KOPT-K1 (cell line): ENCODE measurements at regions not wholly inside any gene's neighbourhood (a gene's known extent, or its start where the extent isn't known, plus 50 kb on each side); places are given as distances from the start of the nearest gene placed in this dataset.

Source experiments
- H3K27ac ChIP-seq: fragments of 200-600 bp; sonication (generic); 2 replicates; pipeline ENCODE4 v1.5.1; 2016; ENCODE audit warnings: antibody characterized with exemption, mild to moderate bottlenecking, low read depth, low read length; ENCODE audit not compliant: poor library complexity, severe bottlenecking
- H3K36me3 ChIP-seq: fragments of 200-600 bp; sonication (generic); 2 replicates; pipeline ENCODE4 v1.5.1; 2017; ENCODE audit warnings: antibody characterized with exemption, mild to moderate bottlenecking, low read length, moderate library complexity; ENCODE audit not compliant: insufficient read depth
- H3K9me3 ChIP-seq: fragments of 200-600 bp; sonication (generic); 2 replicates; pipeline ENCODE4 v1.5.1; 2017; ENCODE audit warnings: antibody characterized with exemption, low read length, mild to moderate bottlenecking; ENCODE audit not compliant: insufficient read depth, poor library complexity, severe bottlenecking

DNA sequence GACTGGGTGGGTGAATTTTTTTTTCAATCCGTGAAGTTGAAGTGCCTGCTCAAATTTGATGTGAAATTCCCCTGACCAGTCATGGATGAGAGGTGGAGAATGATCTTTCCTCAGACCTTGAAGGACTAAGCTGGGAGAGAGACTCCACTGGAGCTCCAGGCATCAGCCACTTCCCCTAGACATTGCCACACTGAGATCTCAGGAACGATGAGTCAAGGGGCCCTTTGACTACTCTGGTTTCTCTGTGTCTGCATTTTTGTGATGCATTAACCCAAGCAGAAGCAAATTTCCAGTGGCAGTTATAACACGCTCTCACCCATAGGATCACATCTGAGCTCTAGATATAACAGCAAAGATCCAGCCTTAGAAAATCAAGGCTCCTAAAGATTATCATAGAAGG, 171.2 kb upstream of the KIF2A start:
- Histone ChIP-seq H3K36me3 (no peaks in the 10 kb centered on the region), H3K27ac (no peak overlapping the region), H3K9me3 (no peaks in the 10 kb centered on the region)

DNA sequence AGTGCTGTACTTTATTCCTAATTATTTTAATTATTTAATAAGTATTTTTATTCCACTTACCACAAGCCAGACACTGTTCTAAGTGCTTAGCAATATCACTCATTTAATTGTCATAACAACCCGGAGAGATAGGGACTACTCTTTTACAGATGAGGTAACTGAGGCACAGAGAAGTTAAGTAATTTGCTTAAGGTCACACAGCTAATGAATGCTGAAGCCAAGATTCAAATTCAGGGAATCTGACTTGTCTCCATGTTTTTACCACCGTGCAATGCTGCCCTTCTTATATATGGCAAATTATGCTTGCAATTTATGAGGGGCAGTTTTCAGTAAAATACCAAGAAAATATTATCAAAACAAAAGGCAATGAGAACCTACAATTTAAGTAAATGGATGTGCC, 168.4 kb upstream of the KIF2A start:
- Histone ChIP-seq H3K27ac (no peak overlapping the region), H3K36me3 (no peaks in the 10 kb centered on the region)

DNA sequence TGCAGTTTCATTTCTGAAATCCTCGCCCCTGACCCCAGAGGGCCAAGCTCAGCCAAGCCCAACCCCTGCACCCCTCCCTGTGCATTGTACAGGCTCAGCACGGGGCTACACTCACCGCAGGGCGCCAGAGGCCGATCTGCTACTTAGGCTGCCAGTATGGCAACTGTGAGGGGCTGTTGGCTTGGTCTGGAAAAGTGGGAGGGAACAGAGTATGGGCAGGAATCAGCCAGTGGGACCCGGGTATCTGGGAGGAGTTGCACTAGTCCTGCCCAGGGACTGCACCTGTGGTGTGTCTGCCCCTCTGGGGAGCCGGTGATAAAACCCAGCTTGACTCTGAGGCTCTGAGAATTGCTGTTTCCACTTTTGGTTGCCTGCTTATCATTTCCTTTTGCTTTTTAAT, 167.4 kb upstream of the KIF2A start:
- H3K9me3 ChIP-seq, result no peaks in the 10 kb centered on the region
- H3K27ac ChIP-seq, result no peak overlapping the region
- H3K36me3 ChIP-seq, result no peaks in the 10 kb centered on the region

More for the DNA sequence above, 168.4 kb upstream of the KIF2A start:
- H3K9me3 ChIP-seq, result no peaks in the 10 kb centered on the region

DNA sequence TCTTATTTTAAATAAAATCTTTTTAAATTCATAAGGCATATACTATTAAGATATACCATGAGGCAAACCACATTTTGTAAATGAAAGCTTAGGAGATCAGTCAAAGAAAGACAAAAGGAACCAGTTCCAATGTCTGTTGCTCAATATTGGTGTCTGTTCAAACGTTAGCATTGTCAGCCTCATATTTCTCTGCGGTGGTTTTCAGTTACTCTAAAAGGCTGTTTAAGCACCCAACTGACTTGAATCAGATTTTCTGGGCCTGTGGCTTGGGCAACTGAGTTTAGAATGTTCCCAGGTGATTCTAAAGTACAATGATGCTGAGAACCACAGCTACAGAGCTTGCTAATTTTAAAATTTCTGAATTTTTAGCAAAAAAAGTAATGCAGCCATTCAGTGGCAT, 166.3 kb upstream of the KIF2A start:
- H3K36me3 ChIP-seq, result no peaks in the 10 kb centered on the region
- H3K9me3 ChIP-seq, result no peaks in the 10 kb centered on the region
- H3K27ac ChIP-seq, result no peak overlapping the region

DNA sequence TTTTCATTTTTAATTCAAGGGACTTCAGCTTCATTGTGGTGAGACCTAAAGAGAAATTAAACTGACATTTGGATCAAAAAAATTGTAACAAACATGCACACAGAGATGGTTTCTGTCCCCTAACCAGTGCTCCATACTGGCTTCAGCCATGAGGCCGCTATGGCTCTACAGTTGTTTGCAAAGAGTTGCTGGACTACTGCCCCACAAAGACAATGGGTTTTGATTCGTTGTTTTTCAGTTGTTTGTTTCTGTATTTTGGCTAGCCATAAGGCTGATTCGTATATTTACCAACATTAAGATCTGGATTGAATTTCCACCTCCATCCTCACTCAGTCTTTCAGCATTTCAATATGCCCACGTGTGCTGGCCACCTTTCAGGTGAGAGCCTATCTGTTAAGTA, 163.7 kb upstream of the KIF2A start:
- peaks cover 4% of the 10 kb centered on the region for H3K9me3 ChIP-seq
- H3K27ac ChIP-seq, result no peak overlapping the region
- no peaks in the 10 kb centered on the region for H3K36me3 ChIP-seq

DNA sequence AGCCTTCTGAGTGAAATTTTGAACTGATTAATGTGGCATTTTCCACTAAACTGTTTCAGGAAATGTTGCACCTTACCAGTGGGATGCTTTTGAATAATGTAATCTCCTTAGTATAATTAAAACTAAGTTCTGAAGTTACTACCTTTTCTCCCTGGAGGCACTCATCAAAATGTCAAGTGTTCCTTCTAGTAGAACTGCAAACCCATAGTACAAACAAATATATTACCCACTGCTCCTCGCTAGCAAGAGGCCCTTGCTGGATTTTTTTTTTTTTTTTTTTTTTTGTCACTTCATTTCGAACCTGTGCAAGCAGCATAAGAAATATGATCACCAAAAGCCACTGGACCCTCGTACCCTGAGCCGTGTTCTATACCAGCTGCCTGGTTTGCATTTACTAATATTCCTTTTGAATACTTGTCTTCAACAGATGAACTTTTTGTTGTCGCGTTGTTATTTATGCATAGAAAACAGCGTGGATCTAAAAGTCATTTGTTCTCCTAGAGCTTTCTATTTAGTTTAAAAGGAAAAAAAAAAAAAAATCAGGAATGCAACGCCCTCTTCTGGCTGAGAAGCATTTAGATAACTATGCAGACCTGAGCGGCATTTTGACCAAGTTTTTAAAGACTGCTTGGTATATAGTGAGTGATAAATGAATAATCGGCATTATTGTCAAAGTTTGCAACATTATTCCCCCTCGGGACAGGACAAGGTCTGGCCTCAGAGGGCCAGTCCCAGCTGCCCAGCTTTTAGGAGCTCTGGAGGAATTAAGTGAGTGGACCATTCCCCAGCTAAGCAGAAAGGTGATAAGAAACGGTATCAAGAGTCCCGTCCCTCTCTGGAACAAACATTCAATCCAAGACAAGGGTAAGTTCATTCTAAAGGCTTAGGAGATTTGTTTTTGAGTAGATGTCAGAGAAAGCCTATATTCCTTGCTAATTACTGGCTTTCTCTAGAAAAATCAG, 162.5 kb upstream of the KIF2A start:
- H3K27ac ChIP-seq, result no peak overlapping the region
- no peaks in the 10 kb centered on the region for H3K36me3 ChIP-seq
- peaks cover 4% of the 10 kb centered on the region for H3K9me3 ChIP-seq

DNA sequence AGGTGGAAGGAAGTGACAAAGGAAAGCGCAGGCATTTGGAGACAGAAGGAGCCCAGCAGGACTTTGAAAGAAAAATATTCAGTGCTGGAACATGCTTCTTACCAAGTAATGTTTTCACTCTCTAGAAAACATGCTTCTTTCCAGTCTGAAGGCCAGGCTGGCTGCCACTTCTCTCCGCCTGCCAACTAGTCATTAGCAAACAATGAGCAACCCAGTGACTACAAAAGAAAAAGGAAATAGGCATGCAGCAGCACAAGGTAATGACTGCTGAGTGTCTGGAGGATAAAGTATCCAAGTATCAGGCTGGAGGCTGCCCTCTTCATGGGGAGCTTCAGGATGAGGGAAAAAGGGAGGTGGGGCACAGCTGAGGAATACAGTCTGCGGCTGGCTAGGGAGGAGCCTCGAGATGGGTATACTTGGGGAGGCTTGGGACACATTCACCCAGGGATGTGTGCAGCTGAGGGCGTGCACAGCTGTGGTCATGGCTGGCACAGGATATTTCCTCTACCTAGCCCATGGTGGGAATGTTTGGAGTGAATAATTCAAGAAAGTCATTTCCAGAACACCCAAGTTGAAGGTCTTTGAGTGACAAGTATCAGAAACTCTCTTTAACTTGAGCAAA, 161.5 kb upstream of the KIF2A start:
- Histone ChIP-seq H3K27ac (no peak overlapping the region), H3K36me3 (no peaks in the 10 kb centered on the region), H3K9me3 (peaks cover 7% of the 10 kb centered on the region)

DNA sequence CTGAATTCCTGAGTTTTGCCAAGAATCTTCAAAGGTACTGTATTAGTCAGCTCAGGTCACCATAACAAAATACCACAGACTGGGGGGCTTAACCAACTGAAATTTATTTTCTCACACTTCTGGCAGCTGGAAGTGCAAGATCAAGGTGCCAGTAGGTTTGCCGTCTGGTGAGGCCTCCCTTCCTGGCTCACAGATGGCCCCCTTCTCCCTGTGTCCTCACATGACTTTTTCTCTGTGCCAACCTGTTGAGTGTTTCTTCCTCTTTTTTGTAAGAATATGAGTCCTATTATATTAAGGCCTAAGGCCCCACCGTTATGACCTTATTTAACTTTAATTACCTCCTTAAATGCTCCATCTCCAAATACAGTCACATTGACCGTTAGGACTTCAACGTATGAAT, 156.1 kb upstream of the KIF2A start:
- Histone ChIP-seq H3K36me3 (no peaks in the 10 kb centered on the region), H3K9me3 (peaks cover 14% of the 10 kb centered on the region), H3K27ac (no peak overlapping the region)

DNA sequence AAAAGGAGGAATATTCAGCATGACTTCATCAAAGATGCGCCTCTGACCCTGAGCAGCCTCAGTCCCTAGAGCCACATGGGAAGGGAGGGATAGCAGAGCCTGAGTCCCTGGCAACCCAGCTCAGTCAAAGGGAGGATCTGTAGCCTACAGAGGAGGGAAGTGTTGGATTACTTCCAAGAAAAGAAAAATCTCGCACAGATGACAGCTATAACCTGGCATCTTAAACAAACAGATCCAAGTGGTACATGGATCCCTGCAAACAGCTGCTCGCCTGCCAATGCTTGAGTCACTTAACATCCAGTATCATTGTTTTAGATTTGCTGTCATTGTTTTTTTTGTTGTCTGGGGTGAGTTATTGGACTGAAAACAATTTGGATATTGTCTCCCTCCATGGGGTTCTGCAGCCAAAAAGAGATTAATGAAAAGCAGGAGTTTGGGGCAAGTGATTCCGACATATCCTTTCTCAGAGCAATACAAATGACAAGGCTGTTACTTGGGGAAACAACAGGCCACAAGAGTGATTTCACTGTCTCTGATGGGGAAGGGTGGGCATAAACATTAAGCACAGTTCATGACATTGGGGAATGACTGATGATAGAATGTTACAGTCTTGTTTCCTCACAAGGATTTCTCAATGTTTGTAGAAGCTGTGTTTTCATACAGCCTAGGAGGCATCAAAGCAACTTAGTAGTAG, 153.5 kb upstream of the KIF2A start:
- H3K9me3 ChIP-seq, result peaks cover 18% of the 10 kb centered on the region
- no peaks in the 10 kb centered on the region for H3K36me3 ChIP-seq
- H3K27ac ChIP-seq, result no peak overlapping the region

DNA sequence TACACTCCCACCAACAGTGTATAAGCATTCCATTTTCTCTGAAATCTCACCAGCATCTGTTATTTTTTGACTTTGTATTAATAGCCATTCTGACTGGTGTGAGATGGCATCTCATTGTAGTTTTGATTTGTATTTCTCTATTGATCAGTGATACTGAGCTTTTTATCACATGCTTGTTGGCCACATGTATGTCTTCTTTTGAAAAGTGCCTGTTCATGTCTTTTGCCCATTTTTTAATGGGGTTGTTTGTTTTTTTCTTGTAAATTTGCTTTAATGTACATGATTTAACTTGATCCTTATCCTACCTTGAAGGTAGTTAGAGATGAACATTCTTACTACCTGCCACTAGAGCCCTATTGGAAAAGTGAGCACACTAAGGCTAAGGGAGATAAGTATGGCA, 151.2 kb upstream of the KIF2A start:
- Histone ChIP-seq H3K36me3 (no peaks in the 10 kb centered on the region), H3K9me3 (peaks cover 21% of the 10 kb centered on the region), H3K27ac (no peak overlapping the region)

DNA sequence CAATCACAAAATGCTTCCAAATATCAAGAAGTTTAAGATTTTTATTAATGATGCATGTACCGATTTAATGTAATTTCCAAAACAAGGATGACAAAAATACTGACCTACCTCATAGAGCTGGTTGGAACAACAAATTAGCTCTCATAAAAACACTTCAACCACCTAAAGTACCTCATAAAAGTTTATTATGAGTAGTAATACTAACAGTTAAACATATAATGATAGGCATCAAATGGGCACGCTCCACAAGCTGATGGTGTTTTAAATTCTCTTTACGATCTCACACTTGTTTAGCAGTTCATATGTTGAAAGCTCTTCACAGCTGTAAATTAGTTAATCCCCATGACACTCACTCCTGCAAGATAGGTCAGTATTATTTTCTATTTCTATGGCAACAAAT, 150.0 kb upstream of the KIF2A start:
- peaks cover 21% of the 10 kb centered on the region for H3K9me3 ChIP-seq

DNA sequence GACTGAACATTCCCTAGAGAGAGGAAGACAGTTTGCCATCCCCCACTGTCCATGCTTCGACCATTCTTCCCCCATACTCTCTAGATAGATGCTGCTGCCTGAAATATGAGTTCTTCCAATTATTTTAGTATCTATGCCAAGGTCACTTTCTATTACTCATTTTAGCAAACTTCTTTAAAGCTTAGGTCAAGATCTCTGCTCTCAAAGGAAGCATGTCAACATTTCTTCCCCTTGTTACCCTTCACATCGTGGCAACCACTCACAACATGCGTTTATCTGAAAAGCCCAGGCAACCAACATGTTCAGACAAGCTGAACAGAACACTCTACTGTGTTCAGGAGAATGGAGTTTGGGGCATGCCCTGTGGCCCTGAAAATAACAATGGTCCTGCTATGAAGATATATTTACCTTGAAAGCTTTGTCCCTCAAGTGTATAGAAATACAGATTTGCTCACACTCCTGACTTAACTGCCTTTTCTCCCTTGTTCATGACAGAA, 138.4 kb upstream of the KIF2A start:
- H3K36me3 ChIP-seq, result no peaks in the 10 kb centered on the region
- peaks cover 6% of the 10 kb centered on the region for H3K9me3 ChIP-seq
- no peak overlapping the region for H3K27ac ChIP-seq

More for the DNA sequence above, 150.0 kb upstream of the KIF2A start:
- no peaks in the 10 kb centered on the region for H3K36me3 ChIP-seq
- no peak overlapping the region for H3K27ac ChIP-seq

DNA sequence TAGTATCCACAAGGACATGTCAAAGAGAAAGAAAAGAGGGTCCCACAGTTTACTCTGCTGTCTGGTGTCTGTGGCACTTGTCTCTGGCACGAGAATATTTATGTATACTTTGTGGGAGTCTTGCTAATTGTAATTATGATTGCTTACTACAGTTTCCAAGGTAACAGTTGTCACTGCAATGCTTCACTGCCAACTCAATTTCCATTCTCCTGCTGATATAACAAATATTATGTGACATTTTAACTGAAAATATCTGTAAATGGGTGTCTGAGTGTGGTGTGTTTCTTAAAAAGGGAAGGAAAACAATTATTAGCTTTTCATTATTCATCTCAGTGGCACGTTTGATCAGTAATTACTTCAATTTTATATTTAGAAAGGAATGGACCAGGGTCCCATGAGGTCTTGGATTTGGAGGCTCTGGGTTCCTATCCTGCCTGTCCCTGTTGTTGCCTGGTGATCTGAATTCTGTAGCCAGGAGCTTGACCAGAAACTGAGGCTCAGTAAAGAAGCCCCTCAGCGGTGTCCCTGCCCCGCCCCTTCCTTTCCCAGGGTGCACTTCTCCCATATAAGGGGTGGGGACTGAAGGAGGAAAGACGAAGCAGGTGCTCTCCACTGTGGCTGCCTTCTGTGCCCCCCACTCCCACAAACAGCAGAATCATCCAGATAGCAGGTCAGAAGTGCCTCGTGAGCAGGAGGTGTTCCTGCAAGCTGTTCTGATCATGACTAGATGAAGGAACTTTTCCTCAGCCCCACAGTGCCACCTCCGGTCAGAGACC, 137.3 kb upstream of the KIF2A start:
- no peaks in the 10 kb centered on the region for H3K9me3 ChIP-seq
- H3K36me3 ChIP-seq, result no peaks in the 10 kb centered on the region
- no peak overlapping the region for H3K27ac ChIP-seq

DNA sequence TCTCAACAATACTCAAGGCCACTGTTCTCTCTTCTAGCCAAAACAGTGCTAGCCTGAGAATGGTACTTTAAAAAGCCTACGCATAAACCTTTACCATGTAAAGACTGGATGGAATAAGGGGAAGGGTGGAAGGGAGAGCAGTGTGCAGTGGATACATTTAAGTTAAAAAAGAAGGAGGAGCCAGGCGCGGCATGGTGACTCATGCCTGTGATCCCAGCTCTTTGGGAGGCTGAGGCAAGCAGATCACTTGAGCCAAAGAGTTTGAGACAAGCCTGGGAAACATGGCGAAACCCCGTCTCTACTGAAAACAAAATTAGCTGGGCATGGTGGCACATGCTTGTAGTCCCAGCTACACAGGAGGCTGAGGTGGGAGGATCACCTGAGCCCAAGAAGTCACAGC, 127.7 kb upstream of the KIF2A start:
- Histone ChIP-seq H3K9me3 (no peaks in the 10 kb centered on the region), H3K36me3 (no peaks in the 10 kb centered on the region), H3K27ac (no peak overlapping the region)
